Lower lobe of right lung (tissue), 2 donors: ENCODE measurements at regions not wholly inside any gene's neighbourhood (a gene's known extent, or its start where the extent isn't known, plus 50 kb on each side); places are given as distances from the start of the nearest gene placed in this dataset.

ENCODE experiments used
- ATAC-seq, 2 donors: fragments of 200-7000 bp; cut with Tn5 transposase; one replicate each; pipeline ENCODE4 v1.9.1; 2020 to 2022; ENCODE audit warnings: mild to moderate bottlenecking in 2 of 2, moderate library complexity in 2 of 2
- DNase-seq: peaks from one replicate; pipeline ENCODE4 v3.0.0-alpha.2; 2020
- H3K27ac ChIP-seq: fragments of 200-600 bp; one replicate; pipeline ENCODE4 v1.8.0; 2022
- H3K27me3 ChIP-seq: fragments of 200-600 bp; one replicate; pipeline ENCODE4 v1.8.0; 2022; ENCODE audit warnings: low read depth
- H3K36me3 ChIP-seq: fragments of 200-600 bp; one replicate; pipeline ENCODE4 v1.8.0; 2022; ENCODE audit warnings: mild to moderate bottlenecking
- H3K4me1 ChIP-seq: fragments of 200-600 bp; one replicate; pipeline ENCODE4 v1.8.0; 2022
- H3K4me3 ChIP-seq: fragments of 200-600 bp; one replicate; pipeline ENCODE4 v1.8.0; 2022; ENCODE audit warnings: mild to moderate bottlenecking
- H3K9me3 ChIP-seq: fragments of 200-600 bp; one replicate; pipeline ENCODE4 v1.8.0; 2022
- CTCF ChIP-seq: fragments of 200-600 bp; IDR thresholded peaks from one replicate; pipeline ENCODE4 v1.8.0; 2022; ENCODE audit warnings: antibody characterized with exemption, mild to moderate bottlenecking
- intact Hi-C: fragments of 100-400 bp; cut with DNase I; formaldehyde crosslinking; loops from one replicate; pipeline ENCODE4 v1.11.0; 2022
- donor health status: DM: no; HTN: yes; CAD: no; lungs with severe emphysema.

GRCh38 chr2:220228310-220229006 lies 601.0 kb downstream of the SLC4A3 start:
- H3K27ac ChIP-seq: no peak overlapping the region
- H3K27me3 ChIP-seq: no peaks in the 10 kb centered on the region
- H3K36me3 ChIP-seq: no peaks in the 10 kb centered on the region
- no peak overlapping the region for H3K4me3 ChIP-seq
- no peaks in the 10 kb centered on the region for H3K9me3 ChIP-seq
- H3K4me1 ChIP-seq: no peaks in the 10 kb centered on the region
- DNase-seq (no peak), ATAC-seq (peak; percentile 44 to 54)
- no peak for TF ChIP-seq CTCF
- intact Hi-C loops: no loop called here

- Histone ChIP-seq H3K36me3 (no peaks in the 10 kb centered on the region), H3K4me1 (no peaks in the 10 kb centered on the region), H3K27me3 (no peaks in the 10 kb centered on the region), H3K27ac (no peak overlapping the region), H3K4me3 (no peak overlapping the region), H3K9me3 (no peaks in the 10 kb centered on the region)
- no peak for TF ChIP-seq CTCF
- intact Hi-C loops: no loop called here
- DNase-seq: no peak
- ATAC-seq: no peak
Measured at GRCh38 chr2:220240641-220241040, 613.2 kb downstream of the SLC4A3 start.

- no peaks in the 10 kb centered on the region for H3K9me3 ChIP-seq
- DNase-seq: no peak
- no peaks in the 10 kb centered on the region for H3K27me3 ChIP-seq
- H3K4me3 ChIP-seq: no peak overlapping the region
- intact Hi-C loops: no loop called here
- no peaks in the 10 kb centered on the region for H3K36me3 ChIP-seq
- no peak for ATAC-seq
- H3K4me1 ChIP-seq: no peaks in the 10 kb centered on the region
- H3K27ac ChIP-seq: no peak overlapping the region
- TF ChIP-seq CTCF: no peak
Measured at GRCh38 chr2:220241423-220241822, 614.0 kb downstream of the SLC4A3 start.

GRCh38 chr2:220243571-220243970 lies 616.1 kb downstream of the SLC4A3 start:
- ATAC-seq (no peak), DNase-seq (no peak)
- intact Hi-C loops: no loop called here
- no peak overlapping the region for H3K4me3 ChIP-seq
- H3K36me3 ChIP-seq: no peaks in the 10 kb centered on the region
- no peaks in the 10 kb centered on the region for H3K4me1 ChIP-seq
- no peak for TF ChIP-seq CTCF
- no peak overlapping the region for H3K27ac ChIP-seq
- no peaks in the 10 kb centered on the region for H3K9me3 ChIP-seq
- no peaks in the 10 kb centered on the region for H3K27me3 ChIP-seq

- Histone ChIP-seq H3K9me3 (no peaks in the 10 kb centered on the region), H3K4me1 (no peaks in the 10 kb centered on the region), H3K27ac (no peak overlapping the region), H3K27me3 (no peaks in the 10 kb centered on the region), H3K36me3 (no peaks in the 10 kb centered on the region), H3K4me3 (no peak overlapping the region)
- DNase-seq (no peak), ATAC-seq (no peak)
- intact Hi-C loops: no loop called here
- no peak for TF ChIP-seq CTCF
Measured at GRCh38 chr2:220246386-220246785, 619.0 kb downstream of the SLC4A3 start.
